HepG2 (cell line): ENCODE measurements at regions not wholly inside any gene's neighbourhood (a gene's known extent, or its start where the extent isn't known, plus 50 kb on each side); places are given as distances from the start of the nearest gene placed in this dataset.

Experiments used
- MAFG ChIP-seq: sonication (generic); formaldehyde crosslinking; IDR thresholded peaks from 2 replicates; pipeline ENCODE4 v1.5.1; 2020; ENCODE audit warnings: mild to moderate bottlenecking, missing genetic modification reagents
- POLR2A ChIP-seq, 2 experiments: IDR thresholded peaks; 2 replicates each; pipeline ENCODE4 v1.6.1; 2011; ENCODE audit warnings: low read depth in 2 of 2, low read length in 2 of 2, mild to moderate bottlenecking in 1 of 2, moderate library complexity in 1 of 2; ENCODE audit not compliant: insufficient read depth in 1 of 2
- PTBP1 ChIP-seq: fragments of 200-400 bp; formaldehyde crosslinking; IDR thresholded peaks from 2 replicates; pipeline ENCODE4 v1.6.1; 2018; ENCODE audit warnings: low read length, low read depth; ENCODE audit not compliant: poor library complexity, severe bottlenecking
- SKI ChIP-seq: fragments of 450-650 bp; IDR thresholded peaks from one replicate; pipeline ENCODE4 v1.6.1; 2018; ENCODE audit warnings: mild to moderate bottlenecking; ENCODE audit not compliant: partially characterized antibody
- ZNF121 ChIP-seq: sonication (generic); formaldehyde crosslinking; IDR thresholded peaks from 2 replicates; pipeline ENCODE4 v1.5.0; 2020; ENCODE audit warnings: mild to moderate bottlenecking, missing genetic modification reagents
- ZNF572 ChIP-seq: sonication (generic); formaldehyde crosslinking; IDR thresholded peaks from 2 replicates; pipeline ENCODE4 v1.5.1; 2020; ENCODE audit warnings: mild to moderate bottlenecking, missing genetic modification reagents
- TF ChIP-seq, protein P1 (sequence below): IDR thresholded peaks from 2 replicates; pipeline ENCODE4 v1.6.1; 2016

DNA sequence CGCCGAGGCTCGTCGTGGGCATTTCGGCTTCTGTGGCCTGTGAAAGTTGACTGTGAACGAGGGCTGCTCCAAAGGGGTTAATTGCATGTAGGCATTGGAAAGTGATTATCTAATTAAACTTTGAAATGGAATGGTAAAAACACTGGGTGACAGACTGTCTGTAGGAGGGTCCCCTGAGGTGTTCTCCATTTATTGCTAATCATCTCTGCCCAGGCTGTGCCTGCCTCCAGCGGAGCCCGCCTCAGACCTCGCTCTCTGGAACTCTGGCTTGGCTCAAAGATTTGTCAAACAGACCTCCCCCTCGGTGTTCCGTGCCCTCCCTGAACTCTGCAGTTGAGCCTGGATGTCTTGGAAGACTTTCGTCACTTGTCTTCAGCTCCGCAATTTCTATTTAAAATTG lies 50.2 kb upstream of the VRK1 start:
- TF ChIP-seq PTBP1 (no peak), ZNF121 (no peak), MAFG (CRISPR knock-in tag) (no peak), POLR2A (IDR thresholded peaks at IDR 0.05; ENCODE audit: insufficient read depth in 1 of 2, low read depth in 2 of 2, low read length in 2 of 2) (no peak), SKI (no peak), ZNF572 (CRISPR knock-in tag) (no peak)
- TF ChIP-seq, protein P1, sequence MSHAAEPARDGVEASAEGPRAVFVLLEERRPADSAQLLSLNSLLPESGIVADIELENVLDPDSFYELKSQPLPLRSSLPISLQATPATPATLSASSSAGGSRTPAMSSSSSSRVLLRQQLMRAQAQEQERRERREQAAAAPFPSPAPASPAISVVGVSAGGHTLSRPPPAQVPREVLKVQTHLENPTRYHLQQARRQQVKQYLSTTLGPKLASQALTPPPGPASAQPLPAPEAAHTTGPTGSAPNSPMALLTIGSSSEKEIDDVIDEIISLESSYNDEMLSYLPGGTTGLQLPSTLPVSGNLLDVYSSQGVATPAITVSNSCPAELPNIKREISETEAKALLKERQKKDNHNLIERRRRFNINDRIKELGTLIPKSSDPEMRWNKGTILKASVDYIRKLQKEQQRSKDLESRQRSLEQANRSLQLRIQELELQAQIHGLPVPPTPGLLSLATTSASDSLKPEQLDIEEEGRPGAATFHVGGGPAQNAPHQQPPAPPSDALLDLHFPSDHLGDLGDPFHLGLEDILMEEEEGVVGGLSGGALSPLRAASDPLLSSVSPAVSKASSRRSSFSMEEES (CRISPR knock-in tag) = no peak
